Mesendoderm (in vitro differentiated cells): ENCODE measurements at regions not wholly inside any gene's neighbourhood (a gene's known extent, or its start where the extent isn't known, plus 50 kb on each side); places are given as distances from the start of the nearest gene placed in this dataset.

ENCODE experiments used
- DNase-seq: peaks from one replicate; pipeline ENCODE4 v3.0.0; 2013
- H2AK5ac ChIP-seq: 2 replicates; pipeline ENCODE4 v1.6.1; 2013; ENCODE audit warnings: low read length, inconsistent platforms
- H2BK120ac ChIP-seq: 2 replicates; pipeline ENCODE4 v1.6.1; 2013; ENCODE audit warnings: low read depth, mild to moderate bottlenecking, low read length, moderate library complexity, mixed read lengths
- H2BK15ac ChIP-seq: replicated peaks from 2 replicates; pipeline ENCODE4 v1.6.1; 2013; ENCODE audit warnings: low read depth, mild to moderate bottlenecking, moderate library complexity
- H2BK5ac ChIP-seq: 2 replicates; pipeline ENCODE4 v1.6.1; 2013; ENCODE audit warnings: low read length, inconsistent platforms
- H3K18ac ChIP-seq: 2 replicates; pipeline ENCODE4 v1.6.1; 2013; ENCODE audit warnings: mild to moderate bottlenecking, low read length, mixed read lengths
- H3K23ac ChIP-seq: one replicate; pipeline ENCODE4 v1.6.1; 2013; ENCODE audit warnings: low read length
- H3K27ac ChIP-seq: 2 replicates; pipeline ENCODE4 v1.5.1; 2013; ENCODE audit warnings: low read depth, mild to moderate bottlenecking, inconsistent platforms, low read length, moderate library complexity
- H3K27me3 ChIP-seq: 2 replicates; pipeline ENCODE4 v1.6.1; 2013; ENCODE audit warnings: low read length, control low read depth, mild to moderate bottlenecking, inconsistent platforms; ENCODE audit not compliant: insufficient read depth, poor library complexity
- H3K36me3 ChIP-seq: 2 replicates; pipeline ENCODE4 v1.6.1; 2013; ENCODE audit warnings: low read length, inconsistent platforms; ENCODE audit not compliant: control insufficient read depth, insufficient read depth
- H3K4ac ChIP-seq: one replicate; pipeline ENCODE4 v1.6.1; 2013; ENCODE audit warnings: low read depth, mild to moderate bottlenecking, low read length, moderate library complexity
- H3K4me1 ChIP-seq: 2 replicates; pipeline ENCODE4 v1.6.1; 2013; ENCODE audit warnings: low read depth, low read length, inconsistent platforms; ENCODE audit not compliant: control insufficient read depth
- H3K4me2 ChIP-seq: 2 replicates; pipeline ENCODE4 v1.6.1; 2013; ENCODE audit warnings: low read length
- H3K4me3 ChIP-seq: 2 replicates; pipeline ENCODE4 v1.5.1; 2013; ENCODE audit warnings: mild to moderate bottlenecking, low read length
- H3K56ac ChIP-seq: one replicate; pipeline ENCODE4 v1.6.1; 2013; ENCODE audit warnings: low read length
- H3K79me1 ChIP-seq: 2 replicates; pipeline ENCODE4 v1.6.1; 2013; ENCODE audit warnings: low read length, inconsistent platforms
- H3K79me2 ChIP-seq: 2 replicates; pipeline ENCODE4 v1.6.1; 2013; ENCODE audit warnings: mild to moderate bottlenecking, low read length; ENCODE audit not compliant: control insufficient read depth, insufficient read depth
- H3K9ac ChIP-seq: 2 replicates; pipeline ENCODE4 v1.6.1; 2013; ENCODE audit warnings: low read length, inconsistent platforms
- H4K5ac ChIP-seq: one replicate; pipeline ENCODE4 v1.6.1; 2013; ENCODE audit warnings: low read length
- H4K8ac ChIP-seq: one replicate; pipeline ENCODE4 v1.6.1; 2013; ENCODE audit warnings: low read depth, mild to moderate bottlenecking, control low read depth, low read length, moderate library complexity
- WGBS: extraction: QIAGEN DNeasy Blood & Tissue Kit; methylation state at CpG from one replicate; pipeline ENCODE4 v1.1.7; 2013; ENCODE audit warnings: low lambda C conversion rate, missing lambda C conversion rate; ENCODE audit not compliant: insufficient coverage; ENCODE audit errors: extremely low coverage; 5-methylcytosine and 5-hydroxymethylcytosine counted together

DNA sequence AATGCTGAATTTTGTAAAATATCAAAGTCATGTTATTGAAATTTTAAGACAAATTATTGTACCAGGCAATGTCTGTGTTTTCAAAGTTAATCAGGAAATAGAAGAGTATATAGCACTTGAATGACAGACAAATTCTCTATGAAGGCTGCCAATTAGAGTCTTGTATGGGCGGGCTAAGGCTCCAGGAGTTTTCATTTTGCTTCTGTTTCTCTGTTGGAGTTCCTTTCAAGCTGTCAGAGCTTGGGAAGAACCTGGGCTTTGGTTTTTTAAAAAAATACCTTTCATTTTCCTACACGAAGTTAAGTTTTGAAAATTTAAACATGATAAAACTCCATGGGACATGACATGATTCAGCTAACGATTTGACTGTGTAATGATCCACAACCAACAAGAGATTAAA is 339.0 kb upstream of the KCNH7 start:
- H3K56ac ChIP-seq = no peak overlapping the region
- no peak overlapping the region for H3K23ac ChIP-seq
- no peak overlapping the region for H2AK5ac ChIP-seq
- H4K5ac ChIP-seq = no peak overlapping the region
- H2BK15ac ChIP-seq = no peak overlapping the region
- no peak overlapping the region for H2BK120ac ChIP-seq
- H3K79me1 ChIP-seq = no peaks in the 10 kb centered on the region
- no CpG with 5 or more reads among the region's 3 CpGs for WGBS
- no peak overlapping the region for H3K9ac ChIP-seq
- H3K36me3 ChIP-seq = no peaks in the 10 kb centered on the region
- no peak overlapping the region for H3K27ac ChIP-seq
- no peak overlapping the region for H4K8ac ChIP-seq
- H3K4me3 ChIP-seq = no peak overlapping the region
- H3K27me3 ChIP-seq = no peaks in the 10 kb centered on the region
- no peaks in the 10 kb centered on the region for H3K79me2 ChIP-seq
- no peak overlapping the region for H2BK5ac ChIP-seq
- no peak overlapping the region for H3K4ac ChIP-seq
- DNase-seq = no peak
- H3K4me1 ChIP-seq = no peaks in the 10 kb centered on the region
- H3K4me2 ChIP-seq = no peak overlapping the region
- H3K18ac ChIP-seq = no peak overlapping the region

- Histone ChIP-seq H2AK5ac (no peak overlapping the region), H2BK15ac (no peak overlapping the region), H2BK120ac (no peak overlapping the region), H3K56ac (no peak overlapping the region), H3K18ac (no peak overlapping the region), H4K5ac (no peak overlapping the region), H3K9ac (no peak overlapping the region), H4K8ac (no peak overlapping the region), H3K27me3 (no peaks in the 10 kb centered on the region), H3K79me1 (no peaks in the 10 kb centered on the region), H3K79me2 (no peaks in the 10 kb centered on the region), H3K4me3 (no peak overlapping the region), H2BK5ac (no peak overlapping the region), H3K4me2 (no peak overlapping the region), H3K27ac (no peak overlapping the region), H3K36me3 (no peaks in the 10 kb centered on the region), H3K23ac (no peak overlapping the region), H3K4ac (no peak overlapping the region), H3K4me1 (no peaks in the 10 kb centered on the region)
- DNase-seq = no peak
- no CpG with 5 or more reads among the region's 2 CpGs for WGBS
Measured at GRCh38 chr2:163175294-163175693, 336.7 kb upstream of the KCNH7 start.

DNA sequence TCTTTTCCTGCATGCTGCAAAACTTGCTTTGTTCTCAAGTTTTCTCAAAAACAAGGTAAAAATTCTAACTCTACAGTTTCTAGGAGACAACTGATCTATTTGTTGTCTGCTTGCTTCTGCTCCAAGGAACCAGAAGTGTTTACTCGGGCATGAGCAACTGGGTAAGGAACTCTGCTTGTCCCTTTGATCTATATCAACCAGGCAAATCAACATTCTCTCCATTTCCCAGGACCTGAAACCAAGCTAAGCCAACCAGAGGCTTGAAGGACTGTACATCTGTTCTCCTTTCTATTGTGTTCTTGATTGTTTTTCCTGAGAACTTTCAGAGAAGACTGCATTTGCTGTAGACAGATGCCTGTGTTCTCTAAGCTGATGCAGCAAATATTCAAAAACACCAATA is 335.0 kb upstream of the KCNH7 start:
- no peak overlapping the region for H2AK5ac ChIP-seq
- no peak overlapping the region for H3K18ac ChIP-seq
- H3K4ac ChIP-seq = no peak overlapping the region
- no peak overlapping the region for H2BK5ac ChIP-seq
- no peak overlapping the region for H3K4me2 ChIP-seq
- H4K8ac ChIP-seq = no peak overlapping the region
- no CpG with 5 or more reads among the region's 1 CpG for WGBS
- H4K5ac ChIP-seq = no peak overlapping the region
- H3K23ac ChIP-seq = no peak overlapping the region
- no peak overlapping the region for H2BK15ac ChIP-seq
- no peak overlapping the region for H3K27ac ChIP-seq
- peak; percentile 18 for DNase-seq
- H3K79me2 ChIP-seq = no peaks in the 10 kb centered on the region
- no peak overlapping the region for H2BK120ac ChIP-seq
- no peaks in the 10 kb centered on the region for H3K4me1 ChIP-seq
- H3K79me1 ChIP-seq = no peaks in the 10 kb centered on the region
- H3K27me3 ChIP-seq = no peaks in the 10 kb centered on the region
- H3K9ac ChIP-seq = no peak overlapping the region
- no peaks in the 10 kb centered on the region for H3K36me3 ChIP-seq
- no peak overlapping the region for H3K4me3 ChIP-seq
- no peak overlapping the region for H3K56ac ChIP-seq

DNA sequence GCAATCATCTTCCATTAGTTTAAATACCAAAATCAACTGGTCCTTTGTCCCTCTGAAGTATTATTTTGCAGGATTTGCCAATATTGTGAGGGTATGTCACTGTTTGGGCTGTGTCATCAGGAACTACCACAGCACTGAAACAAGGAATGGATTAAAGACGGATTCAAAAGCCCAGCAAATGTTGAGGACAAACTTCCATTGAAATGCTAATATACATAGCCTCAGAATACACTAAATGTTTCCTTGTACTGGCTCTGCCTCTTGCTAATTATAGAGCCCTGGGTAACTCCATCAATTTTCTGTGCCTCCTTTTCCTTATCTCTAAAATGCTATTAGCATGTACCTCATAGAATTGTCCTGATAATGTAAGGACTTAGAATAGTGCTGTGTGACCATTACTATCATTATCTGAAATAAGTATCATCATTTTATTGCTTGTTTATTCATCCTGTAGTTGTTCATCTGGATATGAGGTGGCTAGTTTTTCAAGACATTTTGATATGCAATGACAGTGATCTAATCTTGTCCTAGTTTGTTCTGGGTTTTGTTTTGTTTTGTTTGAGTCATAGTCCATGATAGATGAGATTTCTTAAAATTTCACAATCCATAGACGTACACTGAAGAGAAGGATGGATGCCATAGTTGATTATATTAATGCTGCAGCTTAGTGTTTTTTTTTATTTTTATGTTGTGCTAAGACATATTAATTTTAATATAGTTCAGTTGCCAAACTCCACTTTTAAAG is 333.4 kb upstream of the KCNH7 start:
- Histone ChIP-seq H3K18ac (no peak overlapping the region), H3K4ac (no peak overlapping the region), H4K8ac (no peak overlapping the region), H3K4me1 (no peaks in the 10 kb centered on the region), H3K4me3 (no peak overlapping the region), H3K36me3 (no peaks in the 10 kb centered on the region), H2BK120ac (no peak overlapping the region), H3K27ac (no peak overlapping the region), H3K56ac (no peak overlapping the region), H3K27me3 (no peaks in the 10 kb centered on the region), H3K23ac (no peak overlapping the region), H2BK15ac (no peak overlapping the region), H2BK5ac (no peak overlapping the region), H3K9ac (no peak overlapping the region), H3K79me2 (no peaks in the 10 kb centered on the region), H3K79me1 (no peaks in the 10 kb centered on the region), H2AK5ac (no peak overlapping the region), H3K4me2 (no peak overlapping the region), H4K5ac (no peak overlapping the region)
- no CpG with 5 or more reads among the region's 2 CpGs for WGBS
- peak; percentile 49 for DNase-seq

- Histone ChIP-seq H3K56ac (no peak overlapping the region), H3K4me3 (no peak overlapping the region), H3K36me3 (no peaks in the 10 kb centered on the region), H2BK5ac (no peak overlapping the region), H3K4ac (no peak overlapping the region), H3K4me2 (no peak overlapping the region), H3K23ac (no peak overlapping the region), H3K27me3 (no peaks in the 10 kb centered on the region), H3K79me1 (no peaks in the 10 kb centered on the region), H4K5ac (no peak overlapping the region), H2BK120ac (no peak overlapping the region), H4K8ac (no peak overlapping the region), H2AK5ac (no peak overlapping the region), H3K9ac (no peak overlapping the region), H3K27ac (no peak overlapping the region), H2BK15ac (no peak overlapping the region), H3K18ac (no peak overlapping the region), H3K79me2 (no peaks in the 10 kb centered on the region), H3K4me1 (no peaks in the 10 kb centered on the region)
- no peak for DNase-seq
- WGBS = no CpG with 5 or more reads among the region's 1 CpG
Measured at GRCh38 chr2:163157891-163158496, 319.4 kb upstream of the KCNH7 start.

DNA sequence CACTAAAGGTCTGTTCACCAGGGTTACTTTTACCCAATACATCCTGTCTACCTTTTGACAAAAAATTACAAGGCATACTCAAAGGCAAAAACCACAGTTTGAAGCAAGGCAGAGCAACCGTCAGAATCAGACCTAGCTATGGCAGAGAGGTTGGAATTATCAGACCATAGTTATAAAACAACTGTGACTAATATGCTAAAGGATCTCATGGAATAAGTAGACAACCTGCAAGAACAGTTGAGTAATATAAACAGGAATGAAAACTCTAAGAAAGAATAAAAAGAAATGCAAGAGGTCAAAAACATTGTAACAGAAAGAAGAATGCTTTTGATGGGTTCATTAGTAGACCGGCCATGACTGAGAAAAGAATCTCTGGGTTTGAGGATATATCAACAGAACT is 318.8 kb upstream of the KCNH7 start:
- H3K56ac ChIP-seq = no peak overlapping the region
- WGBS = no CpG with 5 or more reads among the region's 2 CpGs
- H2BK15ac ChIP-seq = no peak overlapping the region
- H3K4me2 ChIP-seq = no peak overlapping the region
- H3K36me3 ChIP-seq = no peaks in the 10 kb centered on the region
- H3K79me1 ChIP-seq = no peaks in the 10 kb centered on the region
- H3K4me1 ChIP-seq = no peaks in the 10 kb centered on the region
- H4K8ac ChIP-seq = no peak overlapping the region
- no peaks in the 10 kb centered on the region for H3K79me2 ChIP-seq
- no peaks in the 10 kb centered on the region for H3K27me3 ChIP-seq
- no peak overlapping the region for H3K27ac ChIP-seq
- H3K23ac ChIP-seq = no peak overlapping the region
- H2BK120ac ChIP-seq = no peak overlapping the region
- no peak overlapping the region for H3K4ac ChIP-seq
- no peak overlapping the region for H3K9ac ChIP-seq
- no peak overlapping the region for H4K5ac ChIP-seq
- no peak overlapping the region for H3K4me3 ChIP-seq
- H2BK5ac ChIP-seq = no peak overlapping the region
- H2AK5ac ChIP-seq = no peak overlapping the region
- no peak overlapping the region for H3K18ac ChIP-seq
- DNase-seq = no peak
